ENCODE measurements at regions not wholly inside any gene's neighbourhood (a gene's known extent, or its start where the extent isn't known, plus 50 kb on each side); places are given as distances from the start of the nearest gene placed in this dataset.
"Not testable (repeated sequence)": the region's sequence is repeated elsewhere in the genome, so short reads cannot be mapped to it uniquely, and the experiment has no call there.

DNA sequence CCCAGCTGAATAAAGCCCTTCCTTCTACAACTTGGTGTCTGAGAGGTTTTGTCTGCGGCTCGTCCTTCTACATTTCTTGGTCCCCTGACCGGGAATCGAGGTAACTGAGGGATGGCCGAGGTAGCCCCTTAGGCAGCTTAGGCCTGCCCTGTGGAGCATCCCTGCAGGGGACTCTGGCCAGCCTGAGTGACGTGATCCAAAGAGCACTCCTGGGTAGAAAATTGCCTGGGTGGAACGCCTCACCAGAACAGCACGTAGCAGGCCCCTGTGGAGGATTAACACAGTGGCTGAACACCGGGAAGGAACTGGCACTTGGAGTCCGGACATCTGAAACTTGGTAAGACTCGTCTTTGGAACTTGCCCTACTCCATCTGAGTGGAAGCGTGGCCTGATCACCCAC lies 1078.5 kb upstream of the FAM98A start:
- TF ChIP-seq, protein P1, sequence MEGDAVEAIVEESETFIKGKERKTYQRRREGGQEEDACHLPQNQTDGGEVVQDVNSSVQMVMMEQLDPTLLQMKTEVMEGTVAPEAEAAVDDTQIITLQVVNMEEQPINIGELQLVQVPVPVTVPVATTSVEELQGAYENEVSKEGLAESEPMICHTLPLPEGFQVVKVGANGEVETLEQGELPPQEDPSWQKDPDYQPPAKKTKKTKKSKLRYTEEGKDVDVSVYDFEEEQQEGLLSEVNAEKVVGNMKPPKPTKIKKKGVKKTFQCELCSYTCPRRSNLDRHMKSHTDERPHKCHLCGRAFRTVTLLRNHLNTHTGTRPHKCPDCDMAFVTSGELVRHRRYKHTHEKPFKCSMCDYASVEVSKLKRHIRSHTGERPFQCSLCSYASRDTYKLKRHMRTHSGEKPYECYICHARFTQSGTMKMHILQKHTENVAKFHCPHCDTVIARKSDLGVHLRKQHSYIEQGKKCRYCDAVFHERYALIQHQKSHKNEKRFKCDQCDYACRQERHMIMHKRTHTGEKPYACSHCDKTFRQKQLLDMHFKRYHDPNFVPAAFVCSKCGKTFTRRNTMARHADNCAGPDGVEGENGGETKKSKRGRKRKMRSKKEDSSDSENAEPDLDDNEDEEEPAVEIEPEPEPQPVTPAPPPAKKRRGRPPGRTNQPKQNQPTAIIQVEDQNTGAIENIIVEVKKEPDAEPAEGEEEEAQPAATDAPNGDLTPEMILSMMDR (conservative IDR thresholded peaks at IDR 0.05; ENCODE audit: low read depth, low read length) = not testable (repeated sequence)
- not testable (repeated sequence) for TF ChIP-seq EZH2 (IDR thresholded peaks at IDR 0.05; ENCODE audit: borderline replicate concordance, low read depth, low read length, poor library complexity, severe bottlenecking)
